ENCODE measurements at regions not wholly inside any gene's neighbourhood (a gene's known extent, or its start where the extent isn't known, plus 50 kb on each side); places are given as distances from the start of the nearest gene placed in this dataset.
A peak's percentile ranks its signal among the peaks of the same experiment; 100 is the strongest.

DNA sequence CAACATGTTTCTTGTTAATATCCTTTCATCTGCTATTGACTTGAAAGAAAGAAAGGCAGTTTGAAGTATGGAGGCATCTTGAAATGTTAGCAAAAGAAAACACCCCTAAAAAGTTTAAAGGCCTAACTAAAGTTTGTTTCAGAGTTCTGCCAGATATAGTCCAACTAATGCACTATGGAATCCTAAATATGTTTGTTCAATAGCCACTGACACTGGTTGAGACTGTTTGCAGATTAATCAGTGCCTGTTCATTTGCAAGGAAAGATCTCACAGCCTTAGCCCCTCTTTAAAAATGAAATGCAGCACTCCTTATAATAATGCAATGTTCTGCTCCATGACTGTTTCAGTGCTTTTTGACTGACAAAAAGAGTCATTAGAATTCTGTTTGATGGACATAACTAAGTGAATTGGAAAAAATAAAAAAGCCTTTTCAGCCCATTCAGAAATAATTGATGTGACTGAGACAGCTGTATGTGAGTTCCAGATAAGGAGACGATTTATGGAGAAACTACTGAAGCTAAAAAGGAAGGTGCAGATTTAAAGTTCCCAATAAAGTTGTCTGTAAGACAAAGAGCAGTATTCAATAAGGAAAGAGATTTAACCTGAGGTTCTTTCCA lies 192.0 kb downstream of the PCDH7 start:
- no peaks in the 10 kb centered on the region; a peak in 1 of 4 replicates for H3K36me3 ChIP-seq (ENCODE audit: control insufficient read depth in 1 of 2, insufficient read depth in 2 of 2, low read length in 2 of 2)
- H4K20me1 ChIP-seq (ENCODE audit: insufficient read depth), result no peaks in the 10 kb centered on the region
- ChIA-PET POLR2A (no interaction called here), RAD21 (ENCODE audit: low non-redundant PET in 1 of 2, low total read pairs in 2 of 2, uncharacterized antibody in 2 of 2, unreplicated experiment in 2 of 2) (interaction anchor here in 1 of 2 experiments (0.6 kb wide), 1 partner anchor 218 kb away, joined by 3 read pairs; no protein-coding TSS in a partner anchor), CTCF (no interaction called here)
- H3K4me1 ChIP-seq (ENCODE audit: control insufficient read depth in 1 of 2, insufficient read depth in 2 of 2, low read length in 2 of 2), result peaks cover 49 to 65% of the 10 kb centered on the region in 2 experiments
- no peak for DNase-seq (ENCODE audit: low read depth, low spot score)
- no peaks in the 10 kb centered on the region for H3K9me2 ChIP-seq (ENCODE audit: insufficient read depth)
- peak; percentile 78 for ATAC-seq
- H3K27ac ChIP-seq (ENCODE audit: low read depth, low read length), result peak overlapping the region; percentile 89
- no peaks in the 10 kb centered on the region for H3K27me3 ChIP-seq (ENCODE audit: insufficient read depth, low read length)
- intact Hi-C loops (cut with micrococcal nuclease), result no loop called here
- H3K4me3 ChIP-seq (replicated peaks in 1 of 2; ENCODE audit: low read depth in 1 of 2, low read length in 2 of 2), result peak overlapping the region in 1 of 2 experiments; percentile 11; a peak in 1 of 4 replicates
- H3K9ac ChIP-seq (ENCODE audit: low read length), result peak overlapping the region; percentile 53
- TSS peak; percentile 40 for BruUV-seq (replicated peaks)
- peak overlapping the region; percentile 52 for H3K4me2 ChIP-seq (ENCODE audit: low read length)
- no peak overlapping the region for H2AFZ ChIP-seq (ENCODE audit: low read depth, low read length, poor library complexity, severe bottlenecking)
- H3K9me3 ChIP-seq (ENCODE audit: control insufficient read depth in 1 of 2, insufficient read depth in 1 of 2, low read depth in 1 of 2, low read length in 2 of 2), result no peaks in the 10 kb centered on the region
- H3K79me2 ChIP-seq (ENCODE audit: insufficient read depth, low read length), result peaks cover 67% of the 10 kb centered on the region
- TF ChIP-seq EZH2 (IDR thresholded peaks at IDR 0.05) (no peak), POLR2AphosphoS5 (IDR thresholded peaks at IDR 0.05; ENCODE audit: low read depth, low read length) (no peak), SP1 (IDR thresholded peaks at IDR 0.05; ENCODE audit: low read depth) (peak; percentile 42; the same call in 1 of the 2 replicates), RAD21 (IDR thresholded peaks at IDR 0.05; ENCODE audit: low read depth) (0 out of 2 replicates have a peak, but pooled peaks have one; percentile 12), JUND (IDR thresholded peaks at IDR 0.05) (peak; percentile 44), ZNF274 (IDR thresholded peaks at IDR 0.05; ENCODE audit: low read depth, low read length) (no peak), SIN3A (IDR thresholded peaks at IDR 0.05; ENCODE audit: low read depth) (peak; percentile 35; the same call in 1 of the 2 replicates), ELF1 (IDR thresholded peaks at IDR 0.05; ENCODE audit: borderline replicate concordance, low read depth) (no peak), POLR2A (IDR thresholded peaks at IDR 0.05; ENCODE audit: borderline replicate concordance, extremely low read depth, insufficient read depth, insufficient read length) (no peak), FOSL1 (IDR thresholded peaks at IDR 0.05; ENCODE audit: low read depth) (peak; percentile 31; the same call in 1 of the 2 replicates), YY1 (IDR thresholded peaks at IDR 0.05; ENCODE audit: extremely low read depth, insufficient replicate concordance, low read depth, low read length) (no peak), EZH2phosphoT487 (IDR thresholded peaks at IDR 0.05; ENCODE audit: borderline replicate concordance) (no peak), ZFX (IDR thresholded peaks at IDR 0.05) (no peak), TCF7L2 (IDR thresholded peaks at IDR 0.05; ENCODE audit: borderline replicate concordance, extremely low read depth, insufficient read depth, insufficient read length) (no peak), CEBPB (IDR thresholded peaks at IDR 0.05; ENCODE audit: low read depth) (no peak)
- TF ChIP-seq, protein P1, sequence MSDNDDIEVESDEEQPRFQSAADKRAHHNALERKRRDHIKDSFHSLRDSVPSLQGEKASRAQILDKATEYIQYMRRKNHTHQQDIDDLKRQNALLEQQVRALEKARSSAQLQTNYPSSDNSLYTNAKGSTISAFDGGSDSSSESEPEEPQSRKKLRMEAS (IDR thresholded peaks at IDR 0.05), result 0 out of 2 replicates have a peak, but pooled peaks have one; percentile 11
- TF ChIP-seq, protein P2, sequence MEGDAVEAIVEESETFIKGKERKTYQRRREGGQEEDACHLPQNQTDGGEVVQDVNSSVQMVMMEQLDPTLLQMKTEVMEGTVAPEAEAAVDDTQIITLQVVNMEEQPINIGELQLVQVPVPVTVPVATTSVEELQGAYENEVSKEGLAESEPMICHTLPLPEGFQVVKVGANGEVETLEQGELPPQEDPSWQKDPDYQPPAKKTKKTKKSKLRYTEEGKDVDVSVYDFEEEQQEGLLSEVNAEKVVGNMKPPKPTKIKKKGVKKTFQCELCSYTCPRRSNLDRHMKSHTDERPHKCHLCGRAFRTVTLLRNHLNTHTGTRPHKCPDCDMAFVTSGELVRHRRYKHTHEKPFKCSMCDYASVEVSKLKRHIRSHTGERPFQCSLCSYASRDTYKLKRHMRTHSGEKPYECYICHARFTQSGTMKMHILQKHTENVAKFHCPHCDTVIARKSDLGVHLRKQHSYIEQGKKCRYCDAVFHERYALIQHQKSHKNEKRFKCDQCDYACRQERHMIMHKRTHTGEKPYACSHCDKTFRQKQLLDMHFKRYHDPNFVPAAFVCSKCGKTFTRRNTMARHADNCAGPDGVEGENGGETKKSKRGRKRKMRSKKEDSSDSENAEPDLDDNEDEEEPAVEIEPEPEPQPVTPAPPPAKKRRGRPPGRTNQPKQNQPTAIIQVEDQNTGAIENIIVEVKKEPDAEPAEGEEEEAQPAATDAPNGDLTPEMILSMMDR (IDR thresholded peaks at IDR 0.05 in 2 of 3, conservative IDR thresholded peaks at IDR 0.05 in 1 of 3; ENCODE audit: borderline replicate concordance in 1 of 3, insufficient read depth in 1 of 3, low read depth in 2 of 3, low read length in 2 of 3), result no peak
- TF ChIP-seq, protein P3, sequence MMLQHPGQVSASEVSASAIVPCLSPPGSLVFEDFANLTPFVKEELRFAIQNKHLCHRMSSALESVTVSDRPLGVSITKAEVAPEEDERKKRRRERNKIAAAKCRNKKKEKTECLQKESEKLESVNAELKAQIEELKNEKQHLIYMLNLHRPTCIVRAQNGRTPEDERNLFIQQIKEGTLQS (IDR thresholded peaks at IDR 0.05), result no peak
- TF ChIP-seq, protein P4, sequence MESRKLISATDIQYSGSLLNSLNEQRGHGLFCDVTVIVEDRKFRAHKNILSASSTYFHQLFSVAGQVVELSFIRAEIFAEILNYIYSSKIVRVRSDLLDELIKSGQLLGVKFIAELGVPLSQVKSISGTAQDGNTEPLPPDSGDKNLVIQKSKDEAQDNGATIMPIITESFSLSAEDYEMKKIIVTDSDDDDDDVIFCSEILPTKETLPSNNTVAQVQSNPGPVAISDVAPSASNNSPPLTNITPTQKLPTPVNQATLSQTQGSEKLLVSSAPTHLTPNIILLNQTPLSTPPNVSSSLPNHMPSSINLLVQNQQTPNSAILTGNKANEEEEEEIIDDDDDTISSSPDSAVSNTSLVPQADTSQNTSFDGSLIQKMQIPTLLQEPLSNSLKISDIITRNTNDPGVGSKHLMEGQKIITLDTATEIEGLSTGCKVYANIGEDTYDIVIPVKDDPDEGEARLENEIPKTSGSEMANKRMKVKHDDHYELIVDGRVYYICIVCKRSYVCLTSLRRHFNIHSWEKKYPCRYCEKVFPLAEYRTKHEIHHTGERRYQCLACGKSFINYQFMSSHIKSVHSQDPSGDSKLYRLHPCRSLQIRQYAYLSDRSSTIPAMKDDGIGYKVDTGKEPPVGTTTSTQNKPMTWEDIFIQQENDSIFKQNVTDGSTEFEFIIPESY (IDR thresholded peaks at IDR 0.05; ENCODE audit: extremely low read depth, insufficient replicate concordance, low read length), result no peak

All from HCT116 (cell line).